ENCODE measurements at regions not wholly inside any gene's neighbourhood (a gene's known extent, or its start where the extent isn't known, plus 50 kb on each side); places are given as distances from the start of the nearest gene placed in this dataset.

- TF ChIP-seq EZH2phosphoT487 (IDR thresholded peaks at IDR 0.05; ENCODE audit: insufficient read depth, low read depth): no peak
- no peak for TF ChIP-seq EZH2 (IDR thresholded peaks at IDR 0.05; ENCODE audit: insufficient read depth, poor library complexity, severe bottlenecking)
These were observed 92.0 kb upstream of the CYP1B1 start for GRCh38 chr2:38167968-38168350.
